Cardiac fibroblast (primary cell): ENCODE measurements at regions not wholly inside any gene's neighbourhood (a gene's known extent, or its start where the extent isn't known, plus 50 kb on each side); places are given as distances from the start of the nearest gene placed in this dataset.
"Not testable (repeated sequence)": the region's sequence is repeated elsewhere in the genome, so short reads cannot be mapped to it uniquely, and the experiment has no call there.

Experiments used
- DNase-seq, 2 donors: peaks; one replicate each; pipeline versions ENCODE4 v3.0.0 to v3.0.0-alpha.2; 2010; ENCODE audit warnings: low read depth in 2 of 2
- H3K4me3 ChIP-seq, 2 donors: replicated peaks in 1 of 2; 1 replicate in 1 of 2; 2 replicates in 1 of 2; pipeline ENCODE4 v1.5.1; 2011; ENCODE audit warnings: low read depth in 2 of 2, low read length in 2 of 2, mild to moderate bottlenecking in 2 of 2, moderate library complexity in 1 of 2
- CTCF ChIP-seq: IDR thresholded peaks from one replicate; pipeline ENCODE4 v1.5.1; 2011; ENCODE audit warnings: low read depth, mild to moderate bottlenecking, low read length, inconsistent platforms

DNA sequence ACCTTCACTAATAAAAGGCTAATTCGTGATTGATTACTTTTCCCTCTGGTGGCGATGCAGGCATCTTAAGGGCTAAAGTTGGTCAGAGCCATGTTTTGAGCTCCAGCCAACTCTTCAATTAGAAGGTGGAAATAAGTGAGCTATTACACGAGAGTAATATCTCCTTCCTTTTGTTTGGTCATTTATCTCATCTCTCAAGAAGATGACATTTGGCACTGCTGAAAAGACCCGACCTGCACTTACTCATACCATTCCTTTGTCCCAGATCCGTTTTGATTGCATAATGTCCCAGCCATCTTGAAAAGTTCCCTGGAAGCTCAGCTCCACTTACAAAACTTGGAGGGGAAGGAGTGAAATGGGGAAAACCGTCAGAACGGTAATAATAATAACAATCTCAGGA, 316.2 kb downstream of the VRK1 start:
- TF ChIP-seq CTCF: no peak
- DNase-seq: no peak
- no peak overlapping the region for H3K4me3 ChIP-seq

GRCh38 chr14:97116546-97116945, 319.4 kb downstream of the VRK1 start:
- TF ChIP-seq CTCF: no peak
- no peak for DNase-seq
- H3K4me3 ChIP-seq: no peak overlapping the region

DNA sequence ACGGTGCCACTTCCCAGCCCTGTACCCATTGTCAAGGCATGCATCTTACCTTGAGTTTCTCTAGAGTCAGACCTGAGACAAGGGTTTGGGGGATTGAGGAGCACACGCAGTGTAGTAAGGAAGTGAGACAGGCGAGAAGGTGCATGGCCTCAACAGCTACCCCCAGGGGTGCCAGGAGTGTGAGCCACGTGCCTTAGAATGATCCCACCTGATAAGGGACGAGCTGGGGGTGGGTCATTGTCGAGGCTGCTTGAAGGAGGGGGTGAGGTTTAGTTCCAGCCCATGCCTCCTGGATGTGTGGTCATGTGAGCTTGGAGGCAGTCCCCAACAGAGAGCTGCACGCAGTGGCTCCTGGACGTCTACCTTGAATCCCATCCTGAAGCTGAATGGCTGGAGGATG, 320.5 kb downstream of the VRK1 start:
- H3K4me3 ChIP-seq: no peak overlapping the region
- TF ChIP-seq CTCF: no peak
- no peak for DNase-seq

- TF ChIP-seq CTCF: no peak
- no peak for DNase-seq
- H3K4me3 ChIP-seq: no peak overlapping the region
These were observed 323.0 kb downstream of the VRK1 start for GRCh38 chr14:97120204-97120603.

- TF ChIP-seq CTCF: no peak
- H3K4me3 ChIP-seq: no peak overlapping the region
- no peak for DNase-seq
These were observed 323.4 kb downstream of the VRK1 start for GRCh38 chr14:97120611-97121031.

DNA sequence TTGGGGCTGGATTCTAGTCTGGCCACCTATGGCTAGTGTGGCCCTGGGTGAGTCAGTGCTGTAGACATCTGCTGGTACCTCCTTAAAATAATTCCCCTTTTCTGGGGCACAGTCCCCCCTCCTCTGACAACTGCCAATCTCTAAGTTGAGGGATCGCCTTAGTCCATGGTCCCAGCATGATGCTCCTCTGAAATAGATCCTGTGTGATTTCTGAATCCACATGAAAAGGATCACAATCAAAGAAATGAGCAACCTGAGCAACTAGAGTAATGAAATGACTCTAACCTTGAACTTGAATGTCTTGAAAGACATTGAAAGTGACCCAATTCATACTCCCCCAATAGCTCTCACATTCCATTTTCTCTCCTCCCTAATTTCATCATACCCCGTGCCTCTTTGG, 332.5 kb downstream of the VRK1 start:
- no peak for DNase-seq
- H3K4me3 ChIP-seq: no peak overlapping the region
- no peak for TF ChIP-seq CTCF

DNA sequence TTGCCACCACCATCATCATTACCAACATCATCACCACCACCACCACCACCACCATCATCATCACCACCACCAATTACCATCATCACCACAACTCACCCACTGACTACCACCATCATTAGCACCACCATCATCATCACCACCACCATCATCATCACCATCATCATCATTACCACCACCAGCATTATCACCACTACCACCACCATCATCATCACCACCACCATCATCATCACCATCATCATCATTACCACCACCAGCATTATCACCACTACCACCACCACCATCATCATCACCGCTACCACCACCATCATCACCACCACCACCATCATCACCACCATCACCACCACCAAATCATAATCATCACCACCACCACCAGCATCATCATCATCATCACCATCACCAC, 338.7 kb downstream of the VRK1 start:
- H3K4me3 ChIP-seq, DNase-seq: not testable (repeated sequence)

GRCh38 chr14:97137705-97138104, 340.5 kb downstream of the VRK1 start:
- no peak for DNase-seq
- no peak for TF ChIP-seq CTCF
- no peak overlapping the region for H3K4me3 ChIP-seq
